GM18907 (cell line): ENCODE measurements at regions not wholly inside any gene's neighbourhood (a gene's known extent, or its start where the extent isn't known, plus 50 kb on each side); places are given as distances from the start of the nearest gene placed in this dataset.
"Not testable (repeated sequence)": the region's sequence is repeated elsewhere in the genome, so short reads cannot be mapped to it uniquely, and the experiment has no call there.

Experiments used
- ATAC-seq: cut with Tn5 transposase; IDR thresholded peaks from one replicate; pipeline ENCODE4 v1.9.1; 2021; ENCODE audit warnings: mild to moderate bottlenecking, moderate library complexity; ENCODE audit not compliant: unreplicated experiment

DNA sequence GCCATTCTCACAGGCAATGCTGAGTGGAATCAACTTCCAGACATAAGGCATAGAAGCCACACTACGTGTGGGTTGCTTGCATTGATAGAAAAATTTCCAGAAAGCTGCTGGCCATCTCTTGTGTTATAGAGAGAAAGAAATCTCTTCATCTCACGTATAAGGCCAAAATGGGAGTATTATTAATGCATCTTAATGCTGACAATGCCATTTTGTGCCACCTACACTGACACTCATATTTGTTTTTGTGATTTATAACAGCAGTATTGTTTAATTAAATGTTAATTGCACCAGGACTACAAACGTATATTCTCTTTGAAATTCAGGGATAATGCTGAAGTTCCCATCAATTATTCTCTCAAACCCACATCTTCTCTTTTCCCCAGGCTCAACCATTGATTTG lies 56.1 kb upstream of the TMEM132D start:
- ATAC-seq: no peak

GRCh38 chr12:129961091-129961490 lies 57.3 kb upstream of the TMEM132D start:
- no peak for ATAC-seq

DNA sequence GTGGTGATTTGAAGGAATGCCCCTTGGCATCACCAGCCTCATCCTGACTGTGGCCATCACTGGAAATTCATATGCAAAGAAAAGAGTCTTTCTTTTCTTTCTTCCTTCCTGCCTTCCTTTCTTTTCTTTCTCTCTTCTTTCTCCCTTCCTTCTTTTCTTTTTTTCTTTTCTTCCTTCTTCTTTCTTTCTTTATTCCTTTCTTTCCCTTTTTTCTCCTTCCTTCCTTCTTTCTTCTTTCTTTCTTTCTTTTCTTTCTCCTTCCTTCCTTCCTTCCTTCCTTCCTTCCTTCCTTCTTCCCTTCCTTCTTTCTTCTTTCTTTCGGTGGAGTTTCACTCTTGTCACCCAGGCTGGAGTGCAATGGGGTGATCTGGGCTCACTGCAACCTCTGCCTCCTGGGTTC lies 58.0 kb upstream of the TMEM132D start:
- ATAC-seq: no peak

GRCh38 chr12:129964300-129964699 lies 60.5 kb upstream of the TMEM132D start:
- ATAC-seq: no peak

DNA sequence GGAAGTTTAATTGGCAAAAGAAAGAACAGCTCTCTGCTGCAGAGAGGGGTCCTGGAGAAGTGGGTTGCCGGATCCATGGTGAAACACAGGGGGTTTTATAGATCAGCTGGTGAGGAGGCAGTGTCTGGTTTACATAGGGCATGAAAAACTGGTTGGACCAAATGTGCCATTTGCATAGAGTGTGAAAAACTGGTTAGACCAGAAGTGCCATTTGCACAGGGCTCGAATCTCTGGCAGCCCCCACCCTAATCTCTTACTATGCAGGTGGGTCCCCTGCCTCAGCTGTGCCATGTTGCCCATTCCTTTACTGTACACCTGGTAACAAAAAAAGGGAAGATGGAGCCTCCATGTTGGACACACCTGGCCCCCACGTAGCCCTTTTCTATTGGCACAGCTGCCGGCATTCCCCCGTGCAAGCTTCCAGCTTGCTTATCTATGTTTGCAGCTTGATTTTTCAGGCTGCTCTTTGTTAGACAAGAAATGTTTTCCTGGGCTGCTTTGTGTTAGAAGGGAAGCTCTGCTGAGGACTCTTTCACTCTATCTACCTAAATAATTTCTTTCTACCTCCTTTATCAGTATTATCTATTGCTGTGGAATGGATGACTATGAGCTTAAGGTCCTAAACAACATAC lies 61.1 kb upstream of the TMEM132D start:
- ATAC-seq: no peak

- no peak for ATAC-seq
These were observed 62.5 kb upstream of the TMEM132D start for GRCh38 chr12:129966146-129966995.

GRCh38 chr12:129971721-129972120 lies 67.9 kb upstream of the TMEM132D start:
- no peak for ATAC-seq

- ATAC-seq: no peak
These were observed 69.6 kb upstream of the TMEM132D start for GRCh38 chr12:129973236-129973961.

GRCh38 chr12:129984106-129984505 lies 80.3 kb upstream of the TMEM132D start:
- no peak for ATAC-seq

GRCh38 chr12:129987841-129988240 lies 84.0 kb upstream of the TMEM132D start:
- ATAC-seq: no peak

- no peak for ATAC-seq
These were observed 90.8 kb upstream of the TMEM132D start for GRCh38 chr12:129994634-129995033.

- no peak for ATAC-seq
These were observed 93.4 kb upstream of the TMEM132D start for GRCh38 chr12:129997239-129997638.

- ATAC-seq: not testable (repeated sequence)
These were observed 100.6 kb upstream of the TMEM132D start for GRCh38 chr12:130004310-130004877.

- ATAC-seq: no peak
These were observed 103.9 kb upstream of the TMEM132D start for GRCh38 chr12:130007771-130008170.

- no peak for ATAC-seq
These were observed 104.4 kb upstream of the TMEM132D start for GRCh38 chr12:130008241-130008640.

DNA sequence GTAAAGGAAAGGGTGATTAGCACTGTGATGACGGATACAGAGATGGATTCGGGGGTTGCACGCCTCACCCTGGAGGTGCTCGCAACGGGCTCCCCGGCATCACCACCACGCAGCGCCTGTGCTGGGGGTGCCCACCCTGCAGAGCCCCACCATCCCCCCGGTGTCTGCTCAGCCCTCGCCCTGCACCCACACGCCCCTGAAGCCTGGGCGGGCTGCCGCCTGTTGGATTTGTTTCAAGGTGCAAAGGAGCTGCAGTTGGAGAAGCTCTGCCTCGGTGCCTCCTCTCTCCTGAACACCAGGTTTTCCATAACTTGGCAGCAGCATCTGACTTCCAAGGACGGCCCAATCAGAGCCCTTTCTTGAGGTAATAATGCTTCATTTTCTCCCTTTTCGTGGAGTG lies 106.1 kb upstream of the TMEM132D start:
- ATAC-seq: no peak

DNA sequence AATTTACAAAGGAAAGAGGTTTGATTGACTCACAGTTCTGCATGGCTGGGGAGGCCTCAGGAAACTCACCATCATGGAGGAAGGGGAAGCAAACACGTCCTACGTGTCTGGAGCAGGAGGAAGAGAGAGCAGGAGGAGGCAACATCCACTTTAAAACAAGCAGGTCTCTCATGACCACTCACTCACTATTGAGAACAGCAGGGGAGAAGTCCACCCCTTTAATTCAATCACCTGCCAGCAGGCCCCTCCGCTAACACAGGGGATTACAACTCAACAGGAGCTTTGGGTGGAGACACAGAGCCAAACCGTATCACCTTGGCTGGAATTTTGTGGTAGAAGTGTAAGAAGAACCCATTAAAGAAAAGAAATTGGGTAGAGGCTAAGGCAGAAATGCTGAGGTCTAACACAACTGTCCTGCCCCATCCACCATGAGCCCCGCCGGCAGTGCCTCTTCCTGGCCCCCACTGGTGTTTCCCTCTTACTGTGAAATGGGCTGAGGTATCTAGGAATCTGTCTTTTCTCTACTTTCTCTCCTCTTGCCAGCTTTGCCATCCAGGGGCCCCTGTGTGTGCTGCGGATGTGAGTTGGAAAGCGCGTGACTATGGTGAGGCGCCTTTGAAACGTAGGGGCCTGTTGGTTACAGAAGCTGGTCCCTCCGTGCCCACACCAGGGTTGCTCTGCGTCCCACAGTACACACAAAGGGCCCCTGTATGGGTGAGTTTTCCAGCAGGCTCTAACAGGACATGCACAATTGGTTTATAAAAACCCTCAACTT lies 108.0 kb upstream of the TMEM132D start:
- ATAC-seq: no peak

- ATAC-seq: peak; percentile 77
These were observed 110.1 kb upstream of the TMEM132D start for GRCh38 chr12:130013771-130014484.

DNA sequence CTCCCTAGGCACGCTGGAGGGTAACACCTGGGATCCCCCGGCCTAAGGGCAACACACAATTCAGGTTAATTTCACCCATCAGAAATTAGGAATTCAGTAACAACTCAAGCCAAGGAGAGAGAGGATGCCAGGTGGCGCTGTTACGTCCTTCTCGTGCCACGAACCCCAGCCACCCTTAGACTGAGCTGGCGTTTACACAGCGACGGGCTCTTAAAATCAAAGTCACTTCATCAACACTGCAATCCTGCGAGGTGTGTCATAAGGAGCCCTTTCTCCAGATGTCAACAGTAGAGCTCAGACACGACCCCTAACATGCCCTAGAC lies 110.6 kb upstream of the TMEM132D start:
- ATAC-seq: no peak

- ATAC-seq: no peak
These were observed 112.4 kb upstream of the TMEM132D start for GRCh38 chr12:130016194-130016593.
